Kidney epithelial cell (primary cell): ENCODE measurements at regions not wholly inside any gene's neighbourhood (a gene's known extent, or its start where the extent isn't known, plus 50 kb on each side); places are given as distances from the start of the nearest gene placed in this dataset.

Experiments
- DNase-seq: peaks from one replicate; pipeline ENCODE4 v3.0.0-alpha.2; 2010; ENCODE audit warnings: low read depth
- H3K27me3 ChIP-seq: 2 replicates; pipeline ENCODE4 v1.6.0; 2011; ENCODE audit warnings: low read length; ENCODE audit not compliant: control insufficient read depth, insufficient read depth
- H3K36me3 ChIP-seq: 2 replicates; pipeline ENCODE4 v1.5.1; 2011; ENCODE audit warnings: low read length; ENCODE audit not compliant: control insufficient read depth, insufficient read depth
- H3K4me3 ChIP-seq: 2 replicates; pipeline ENCODE4 v1.5.1; 2011; ENCODE audit warnings: low read depth, mild to moderate bottlenecking, control low read depth, low read length
- CTCF ChIP-seq: IDR thresholded peaks from 2 replicates; pipeline ENCODE4 v1.5.1; 2011; ENCODE audit warnings: mild to moderate bottlenecking, moderate library complexity, low read length, control low read depth, inconsistent platforms; ENCODE audit not compliant: insufficient read depth, poor library complexity, severe bottlenecking

GRCh38 chr3:132904-133303 is 63.7 kb upstream of the CHL1 start:
- TF ChIP-seq CTCF, result no peak
- H3K27me3 ChIP-seq, result no peaks in the 10 kb centered on the region
- DNase-seq, result no peak
- no peaks in the 10 kb centered on the region for H3K36me3 ChIP-seq
- H3K4me3 ChIP-seq, result no peak overlapping the region

- no peaks in the 10 kb centered on the region for H3K36me3 ChIP-seq
- no peak overlapping the region for H3K4me3 ChIP-seq
- no peak for TF ChIP-seq CTCF
- H3K27me3 ChIP-seq, result no peaks in the 10 kb centered on the region
- no peak for DNase-seq
Measured at GRCh38 chr3:140748-141330, 55.7 kb upstream of the CHL1 start.
